ENCODE measurements at regions not wholly inside any gene's neighbourhood (a gene's known extent, or its start where the extent isn't known, plus 50 kb on each side); places are given as distances from the start of the nearest gene placed in this dataset.

DNA sequence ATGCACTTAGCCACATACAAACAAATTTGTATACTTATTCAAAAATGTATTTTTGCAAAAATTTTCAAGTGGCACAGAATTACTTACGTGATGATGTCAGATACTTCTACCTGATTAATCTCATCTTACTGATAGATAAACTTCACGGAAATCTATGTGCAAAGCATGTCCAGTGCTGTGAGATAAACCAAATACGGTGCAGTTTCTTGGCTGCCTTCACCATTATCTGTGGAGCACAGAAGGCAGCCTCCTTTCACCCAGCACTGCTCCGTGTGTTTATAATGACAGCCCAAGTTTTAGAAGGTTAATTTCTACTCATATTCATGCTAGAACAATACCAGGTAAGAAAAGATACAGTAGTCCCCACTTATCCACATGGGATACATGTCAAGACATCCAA, 59.0 kb upstream of the PDE10A start:
- H3K27ac Mint-ChIP-seq (ENCODE audit: unreplicated experiment) = no peak overlapping the region

GRCh38 chr6:165721356-165721755, 58.3 kb upstream of the PDE10A start:
- no peak overlapping the region for H3K27ac Mint-ChIP-seq (ENCODE audit: unreplicated experiment)
- no peak for TF ChIP-seq EZH2 (IDR thresholded peaks at IDR 0.05; ENCODE audit: insufficient read depth, low read length)
- TF ChIP-seq, protein P1, sequence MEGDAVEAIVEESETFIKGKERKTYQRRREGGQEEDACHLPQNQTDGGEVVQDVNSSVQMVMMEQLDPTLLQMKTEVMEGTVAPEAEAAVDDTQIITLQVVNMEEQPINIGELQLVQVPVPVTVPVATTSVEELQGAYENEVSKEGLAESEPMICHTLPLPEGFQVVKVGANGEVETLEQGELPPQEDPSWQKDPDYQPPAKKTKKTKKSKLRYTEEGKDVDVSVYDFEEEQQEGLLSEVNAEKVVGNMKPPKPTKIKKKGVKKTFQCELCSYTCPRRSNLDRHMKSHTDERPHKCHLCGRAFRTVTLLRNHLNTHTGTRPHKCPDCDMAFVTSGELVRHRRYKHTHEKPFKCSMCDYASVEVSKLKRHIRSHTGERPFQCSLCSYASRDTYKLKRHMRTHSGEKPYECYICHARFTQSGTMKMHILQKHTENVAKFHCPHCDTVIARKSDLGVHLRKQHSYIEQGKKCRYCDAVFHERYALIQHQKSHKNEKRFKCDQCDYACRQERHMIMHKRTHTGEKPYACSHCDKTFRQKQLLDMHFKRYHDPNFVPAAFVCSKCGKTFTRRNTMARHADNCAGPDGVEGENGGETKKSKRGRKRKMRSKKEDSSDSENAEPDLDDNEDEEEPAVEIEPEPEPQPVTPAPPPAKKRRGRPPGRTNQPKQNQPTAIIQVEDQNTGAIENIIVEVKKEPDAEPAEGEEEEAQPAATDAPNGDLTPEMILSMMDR (IDR thresholded peaks at IDR 0.05; ENCODE audit: insufficient read depth, low read depth, low read length) = no peak

More for the DNA sequence above, 59.0 kb upstream of the PDE10A start:
- Mint-ChIP-seq H3K4me3 (ENCODE audit: unreplicated experiment) (no peak overlapping the region), H3K36me3 (ENCODE audit: low read depth, unreplicated experiment) (no peaks in the 10 kb centered on the region), H3K9me3 (ENCODE audit: unreplicated experiment) (no peaks in the 10 kb centered on the region), H3K27me3 (ENCODE audit: low read depth, unreplicated experiment) (peaks cover 8% of the 10 kb centered on the region), H3K4me1 (ENCODE audit: low read depth, unreplicated experiment) (peaks cover 16% of the 10 kb centered on the region)
- Histone ChIP-seq H3K9me3 (ENCODE audit: insufficient read depth, low read depth, low read length) (no peaks in the 10 kb centered on the region), H3K4me2 (ENCODE audit: low read length) (no peak overlapping the region), H4K20me1 (ENCODE audit: insufficient read depth, low read length) (no peaks in the 10 kb centered on the region), H3K36me3 (ENCODE audit: insufficient read depth, low read length) (no peaks in the 10 kb centered on the region), H3K27me3 (ENCODE audit: insufficient read depth, low read length) (peaks cover 2% of the 10 kb centered on the region), H2AFZ (ENCODE audit: low read depth, low read length) (no peak overlapping the region), H3K79me2 (ENCODE audit: insufficient read depth, low read length) (no peaks in the 10 kb centered on the region), H3K27ac (ENCODE audit: low read depth, low read length) (no peak overlapping the region), H3K9ac (ENCODE audit: low read length) (no peak overlapping the region), H3K4me3 (ENCODE audit: insufficient read depth, low read depth, low read length) (no peak overlapping the region), H3K4me1 (ENCODE audit: insufficient read depth, low read length) (peaks cover 25% of the 10 kb centered on the region)
- no peak for DNase-seq (ENCODE audit: low read depth)
- FAIRE-seq = no peak
- TF ChIP-seq, protein P1 (IDR thresholded peaks at IDR 0.05; ENCODE audit: insufficient read depth, low read depth, low read length) = no peak
- no peak for TF ChIP-seq EZH2 (IDR thresholded peaks at IDR 0.05; ENCODE audit: insufficient read depth, low read length)

DNA sequence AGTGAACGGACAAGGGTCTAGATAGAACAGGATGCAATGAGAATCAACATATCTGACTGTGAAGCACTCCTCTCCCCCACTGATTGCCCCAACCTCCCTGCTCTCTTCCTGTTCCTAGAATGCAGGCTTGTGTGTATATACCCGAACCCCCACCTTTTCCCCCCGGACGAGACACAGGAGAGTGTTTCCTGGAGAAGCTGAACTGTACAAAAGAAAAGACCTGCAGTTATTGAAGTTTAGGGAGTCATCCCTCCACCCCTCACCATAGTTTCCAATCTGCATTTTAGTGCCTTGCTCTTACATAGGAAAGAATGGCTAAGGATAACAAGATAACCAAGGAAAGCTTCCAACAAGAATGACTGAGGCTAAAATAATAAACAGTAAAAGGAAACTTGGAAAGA, 55.5 kb upstream of the PDE10A start:
- Mint-ChIP-seq H3K27ac (ENCODE audit: unreplicated experiment) (peak overlapping the region; percentile 73), H3K4me3 (ENCODE audit: unreplicated experiment) (no peak overlapping the region), H3K9me3 (ENCODE audit: unreplicated experiment) (no peaks in the 10 kb centered on the region), H3K36me3 (ENCODE audit: low read depth, unreplicated experiment) (no peaks in the 10 kb centered on the region), H3K4me1 (ENCODE audit: low read depth, unreplicated experiment) (peaks cover 22% of the 10 kb centered on the region), H3K27me3 (ENCODE audit: low read depth, unreplicated experiment) (peaks cover 9% of the 10 kb centered on the region)
- H3K9me3 ChIP-seq (ENCODE audit: insufficient read depth, low read depth, low read length) = no peaks in the 10 kb centered on the region
- no peaks in the 10 kb centered on the region for H3K79me2 ChIP-seq (ENCODE audit: insufficient read depth, low read length)
- H2AFZ ChIP-seq (ENCODE audit: low read depth, low read length) = peak overlapping the region; percentile 37
- no peaks in the 10 kb centered on the region for H3K36me3 ChIP-seq (ENCODE audit: insufficient read depth, low read length)
- H4K20me1 ChIP-seq (ENCODE audit: insufficient read depth, low read length) = no peaks in the 10 kb centered on the region
- FAIRE-seq (no peak), DNase-seq (ENCODE audit: low read depth) (peak; percentile 64)
- H3K4me1 ChIP-seq (ENCODE audit: insufficient read depth, low read length) = peaks cover 19% of the 10 kb centered on the region
- peak overlapping the region; percentile 46 for H3K4me3 ChIP-seq (ENCODE audit: insufficient read depth, low read depth, low read length)
- peak overlapping the region; percentile 78 for H3K9ac ChIP-seq (ENCODE audit: low read length)
- no peak for TF ChIP-seq EZH2 (IDR thresholded peaks at IDR 0.05; ENCODE audit: insufficient read depth, low read length)
- TF ChIP-seq, protein P1 (IDR thresholded peaks at IDR 0.05; ENCODE audit: insufficient read depth, low read depth, low read length) = no peak
- H3K27ac ChIP-seq (ENCODE audit: low read depth, low read length) = peak overlapping the region; percentile 90
- peaks cover 2% of the 10 kb centered on the region for H3K27me3 ChIP-seq (ENCODE audit: insufficient read depth, low read length)
- peak overlapping the region; percentile 88 for H3K4me2 ChIP-seq (ENCODE audit: low read length)

More at GRCh38 chr6:165721356-165721755, 58.3 kb upstream of the PDE10A start:
- H3K9ac ChIP-seq (ENCODE audit: low read length) = no peak overlapping the region
- DNase-seq (ENCODE audit: low read depth) = no peak
- no peak overlapping the region for H3K4me2 ChIP-seq (ENCODE audit: low read length)
- H3K9me3 ChIP-seq (ENCODE audit: insufficient read depth, low read depth, low read length) = no peaks in the 10 kb centered on the region
- Mint-ChIP-seq H3K36me3 (ENCODE audit: low read depth, unreplicated experiment) (no peaks in the 10 kb centered on the region), H3K9me3 (ENCODE audit: unreplicated experiment) (no peaks in the 10 kb centered on the region), H3K27me3 (ENCODE audit: low read depth, unreplicated experiment) (peaks cover 8% of the 10 kb centered on the region), H3K4me1 (ENCODE audit: low read depth, unreplicated experiment) (peaks cover 21% of the 10 kb centered on the region), H3K4me3 (ENCODE audit: unreplicated experiment) (no peak overlapping the region)
- H3K36me3 ChIP-seq (ENCODE audit: insufficient read depth, low read length) = no peaks in the 10 kb centered on the region
- H2AFZ ChIP-seq (ENCODE audit: low read depth, low read length) = no peak overlapping the region
- no peak overlapping the region for H3K4me3 ChIP-seq (ENCODE audit: insufficient read depth, low read depth, low read length)
- H3K27ac ChIP-seq (ENCODE audit: low read depth, low read length) = no peak overlapping the region
- peaks cover 2% of the 10 kb centered on the region for H3K27me3 ChIP-seq (ENCODE audit: insufficient read depth, low read length)
- H3K79me2 ChIP-seq (ENCODE audit: insufficient read depth, low read length) = no peaks in the 10 kb centered on the region
- H4K20me1 ChIP-seq (ENCODE audit: insufficient read depth, low read length) = no peaks in the 10 kb centered on the region
- no peak for FAIRE-seq
- H3K4me1 ChIP-seq (ENCODE audit: insufficient read depth, low read length) = peaks cover 19% of the 10 kb centered on the region
